Upper lobe of left lung (tissue), 4 donors: ENCODE measurements at regions not wholly inside any gene's neighbourhood (a gene's known extent, or its start where the extent isn't known, plus 50 kb on each side); places are given as distances from the start of the nearest gene placed in this dataset.

Experiments
- EP300 ChIP-seq, 4 donors: sonication (generic); formaldehyde crosslinking; IDR thresholded peaks; one replicate each; pipeline ENCODE4 v1.5.1; 2017; ENCODE audit warnings: antibody characterized with exemption in 4 of 4, control low read depth in 2 of 4
- POLR2A ChIP-seq, 4 donors: fragments of 450-650 bp; IDR thresholded peaks; one replicate each; pipeline ENCODE4 v1.5.1; 2016 to 2017; ENCODE audit warnings: antibody characterized with exemption in 4 of 4, mild to moderate bottlenecking in 2 of 4
- POLR2AphosphoS5 ChIP-seq, 2 donors: sonication (generic); formaldehyde crosslinking; IDR thresholded peaks; one replicate each; pipeline ENCODE4 v1.5.1; 2017; ENCODE audit warnings: antibody characterized with exemption in 2 of 2
- TF ChIP-seq, protein P1 (sequence below), 6 experiments: fragments of 450-650 bp in 4 of 6; fragments of 200-600 bp in 2 of 6; sonication (generic) in 2 of 6; IDR thresholded peaks; one replicate each; pipeline ENCODE4 v1.5.1; 2016 to 2019; ENCODE audit warnings: antibody characterized with exemption in 6 of 6

DNA sequence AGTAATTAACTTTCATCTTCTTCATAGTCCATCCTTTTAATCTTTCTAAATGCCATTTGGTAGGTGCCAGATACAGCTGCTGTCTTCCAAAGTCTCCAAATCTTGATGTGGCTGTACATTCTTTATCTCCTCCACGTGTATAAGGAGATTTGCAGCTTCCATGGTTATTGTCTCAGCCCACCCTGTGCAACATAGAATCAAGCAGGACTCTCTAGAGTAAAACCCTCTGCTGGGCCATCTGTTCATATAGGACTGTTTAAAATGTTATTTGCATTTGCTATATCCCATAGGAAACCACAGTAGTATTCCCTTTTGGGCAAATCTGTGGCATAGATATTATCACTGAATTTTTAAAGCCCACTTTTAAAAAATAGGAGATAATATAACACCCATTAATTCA lies 527.2 kb upstream of the EPHA5 start:
- no peak for TF ChIP-seq POLR2AphosphoS5 (IDR thresholded peaks at IDR 0.05)
- TF ChIP-seq, protein P1, sequence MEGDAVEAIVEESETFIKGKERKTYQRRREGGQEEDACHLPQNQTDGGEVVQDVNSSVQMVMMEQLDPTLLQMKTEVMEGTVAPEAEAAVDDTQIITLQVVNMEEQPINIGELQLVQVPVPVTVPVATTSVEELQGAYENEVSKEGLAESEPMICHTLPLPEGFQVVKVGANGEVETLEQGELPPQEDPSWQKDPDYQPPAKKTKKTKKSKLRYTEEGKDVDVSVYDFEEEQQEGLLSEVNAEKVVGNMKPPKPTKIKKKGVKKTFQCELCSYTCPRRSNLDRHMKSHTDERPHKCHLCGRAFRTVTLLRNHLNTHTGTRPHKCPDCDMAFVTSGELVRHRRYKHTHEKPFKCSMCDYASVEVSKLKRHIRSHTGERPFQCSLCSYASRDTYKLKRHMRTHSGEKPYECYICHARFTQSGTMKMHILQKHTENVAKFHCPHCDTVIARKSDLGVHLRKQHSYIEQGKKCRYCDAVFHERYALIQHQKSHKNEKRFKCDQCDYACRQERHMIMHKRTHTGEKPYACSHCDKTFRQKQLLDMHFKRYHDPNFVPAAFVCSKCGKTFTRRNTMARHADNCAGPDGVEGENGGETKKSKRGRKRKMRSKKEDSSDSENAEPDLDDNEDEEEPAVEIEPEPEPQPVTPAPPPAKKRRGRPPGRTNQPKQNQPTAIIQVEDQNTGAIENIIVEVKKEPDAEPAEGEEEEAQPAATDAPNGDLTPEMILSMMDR (IDR thresholded peaks at IDR 0.05) = no peak
- TF ChIP-seq POLR2A (IDR thresholded peaks at IDR 0.05) = no peak
- no peak for TF ChIP-seq EP300 (IDR thresholded peaks at IDR 0.05)
